HG02763 (cell line): ENCODE measurements at regions not wholly inside any gene's neighbourhood (a gene's known extent, or its start where the extent isn't known, plus 50 kb on each side); places are given as distances from the start of the nearest gene placed in this dataset.
"Not testable (repeated sequence)": the region's sequence is repeated elsewhere in the genome, so short reads cannot be mapped to it uniquely, and the experiment has no call there.

ENCODE experiments used
- ATAC-seq: cut with Tn5 transposase; IDR thresholded peaks from one replicate; pipeline ENCODE4 v1.9.1; 2021; ENCODE audit warnings: mild to moderate bottlenecking, moderate library complexity; ENCODE audit not compliant: unreplicated experiment

GRCh38 chr21:27528697-27529096 lies 561.8 kb upstream of the ADAMTS5 start:
- ATAC-seq = no peak

- no peak for ATAC-seq
Measured at GRCh38 chr21:27526451-27526850, 559.6 kb upstream of the ADAMTS5 start.

DNA sequence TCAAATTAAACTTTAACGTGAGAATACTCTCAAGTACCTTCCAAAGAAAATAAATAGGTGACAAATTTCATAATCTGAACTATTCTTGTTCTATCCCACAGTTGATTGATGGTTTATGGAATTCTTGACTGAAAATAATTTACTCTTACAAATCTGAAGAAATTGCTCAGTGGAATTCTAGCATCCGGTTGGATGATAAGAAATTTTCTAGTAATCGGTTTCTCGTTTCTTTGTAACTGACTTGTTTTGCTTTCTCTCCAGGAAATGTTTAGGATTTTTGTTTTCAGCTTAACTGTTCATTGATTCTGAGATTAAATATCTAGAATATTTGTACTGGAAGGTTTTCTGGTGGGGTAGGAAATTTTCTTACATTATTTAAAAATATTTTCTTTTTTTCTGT lies 558.9 kb upstream of the ADAMTS5 start:
- ATAC-seq = no peak

- ATAC-seq = no peak
Measured at GRCh38 chr21:27519361-27519760, 552.5 kb upstream of the ADAMTS5 start.

GRCh38 chr21:27517177-27517576 lies 550.3 kb upstream of the ADAMTS5 start:
- not testable (repeated sequence) for ATAC-seq

DNA sequence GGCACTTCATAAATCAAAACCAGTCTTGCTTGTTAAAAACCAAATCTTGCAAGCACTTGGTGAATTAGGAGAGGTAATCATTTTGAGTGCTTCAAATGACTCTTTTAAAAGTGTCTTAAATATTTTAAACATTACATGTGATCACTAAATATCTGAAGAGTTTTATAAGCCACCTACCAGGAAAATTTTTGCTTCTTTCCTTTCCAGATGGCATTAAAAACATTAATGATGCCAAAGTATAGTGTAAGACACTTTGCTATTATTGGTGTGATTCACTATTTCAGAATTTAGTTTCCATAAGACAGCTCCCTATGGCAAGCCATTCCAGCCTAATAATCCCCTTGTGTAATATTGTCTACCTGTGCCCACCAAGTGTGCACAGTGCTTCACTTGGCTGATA lies 548.8 kb upstream of the ADAMTS5 start:
- no peak for ATAC-seq

GRCh38 chr21:27513825-27514224 lies 546.9 kb upstream of the ADAMTS5 start:
- ATAC-seq = no peak

- ATAC-seq = no peak
Measured at GRCh38 chr21:27513016-27513415, 546.1 kb upstream of the ADAMTS5 start.

GRCh38 chr21:27511233-27511632 lies 544.3 kb upstream of the ADAMTS5 start:
- ATAC-seq = no peak

GRCh38 chr21:27507695-27508094 lies 540.8 kb upstream of the ADAMTS5 start:
- no peak for ATAC-seq

- ATAC-seq = no peak
Measured at GRCh38 chr21:27505516-27505915, 538.6 kb upstream of the ADAMTS5 start.

- no peak for ATAC-seq
Measured at GRCh38 chr21:27502801-27503200, 535.9 kb upstream of the ADAMTS5 start.

GRCh38 chr21:27498025-27498424 lies 531.1 kb upstream of the ADAMTS5 start:
- ATAC-seq = no peak

GRCh38 chr21:27495836-27496235 lies 528.9 kb upstream of the ADAMTS5 start:
- ATAC-seq = no peak

DNA sequence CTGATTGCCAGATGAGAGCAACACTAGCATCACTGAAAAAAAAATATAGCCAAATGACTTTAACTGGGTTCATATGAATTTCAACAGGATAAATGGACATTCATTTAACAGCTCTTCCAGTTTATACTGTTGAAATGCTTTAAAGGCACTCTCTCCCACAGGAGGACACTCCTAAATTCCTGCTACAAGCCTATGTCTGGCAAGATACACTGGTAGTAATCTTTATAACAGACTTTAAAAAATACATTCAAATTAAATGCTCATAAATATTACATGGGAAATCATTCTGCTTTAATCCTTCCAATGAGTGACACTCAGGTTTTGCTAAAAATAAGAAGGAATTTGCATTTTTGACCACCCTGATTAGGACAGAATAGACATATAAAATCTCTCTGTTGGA lies 526.7 kb upstream of the ADAMTS5 start:
- no peak for ATAC-seq

DNA sequence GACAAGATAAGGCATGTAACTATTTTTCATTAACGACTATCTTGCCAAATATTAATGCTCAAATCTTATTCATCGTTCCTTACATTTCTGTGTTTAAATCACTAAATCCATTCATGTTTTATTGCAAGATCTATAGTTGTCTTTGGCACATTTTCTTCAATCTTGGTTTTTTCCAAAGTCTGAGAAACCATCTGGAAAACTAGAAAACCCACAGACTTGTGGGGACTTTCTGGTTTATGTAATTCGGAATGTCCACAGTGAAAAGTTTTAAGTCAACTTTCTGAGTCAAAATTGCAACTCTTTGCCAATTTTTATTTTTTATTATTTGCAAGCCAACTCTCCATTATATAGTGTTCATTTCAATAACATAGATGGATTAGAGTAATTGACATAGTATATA lies 520.8 kb upstream of the ADAMTS5 start:
- ATAC-seq = no peak

DNA sequence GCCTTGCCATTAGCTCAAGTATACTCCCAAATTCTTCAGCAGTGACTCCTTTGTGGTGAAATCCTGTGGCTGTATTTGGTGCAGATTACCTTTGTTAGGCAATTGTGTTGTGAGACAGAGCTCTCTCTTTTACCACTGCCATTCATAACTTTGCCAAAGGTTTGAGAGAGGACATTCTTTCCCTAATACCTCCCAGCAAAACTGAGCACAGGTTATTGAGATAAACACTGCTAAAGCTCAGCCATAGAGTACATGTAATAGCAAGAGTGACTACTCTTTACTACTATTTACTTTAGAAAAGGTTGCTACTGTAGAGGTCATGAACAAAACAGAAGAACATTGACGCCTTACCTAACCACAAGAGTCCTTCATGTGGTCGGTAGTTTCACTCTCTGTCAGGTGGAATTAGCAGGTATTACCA lies 514.0 kb upstream of the ADAMTS5 start:
- ATAC-seq = no peak

- no peak for ATAC-seq
Measured at GRCh38 chr21:27477296-27477695, 510.4 kb upstream of the ADAMTS5 start.

DNA sequence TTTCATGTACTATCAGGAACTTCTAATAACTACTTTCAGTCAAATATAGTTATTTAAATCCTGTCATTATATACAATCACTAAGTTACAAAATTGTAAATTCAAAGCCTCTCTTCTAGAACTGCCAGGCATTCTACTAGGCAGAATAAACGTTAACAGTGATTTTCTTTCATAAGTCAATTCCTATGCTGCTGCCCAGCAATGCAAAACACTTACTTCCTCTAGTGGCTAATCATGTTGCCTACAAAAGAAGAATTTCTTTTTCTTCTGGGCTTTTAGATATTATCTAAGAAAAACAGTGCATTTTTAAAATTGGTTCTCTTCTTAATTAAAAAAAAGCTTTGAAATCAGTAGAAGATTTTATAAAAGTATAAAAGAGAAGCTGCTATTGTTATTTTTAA lies 509.8 kb upstream of the ADAMTS5 start:
- ATAC-seq = no peak

- ATAC-seq = no peak
Measured at GRCh38 chr21:27475363-27475955, 508.6 kb upstream of the ADAMTS5 start.

- no peak for ATAC-seq
Measured at GRCh38 chr21:27467366-27467765, 500.5 kb upstream of the ADAMTS5 start.

DNA sequence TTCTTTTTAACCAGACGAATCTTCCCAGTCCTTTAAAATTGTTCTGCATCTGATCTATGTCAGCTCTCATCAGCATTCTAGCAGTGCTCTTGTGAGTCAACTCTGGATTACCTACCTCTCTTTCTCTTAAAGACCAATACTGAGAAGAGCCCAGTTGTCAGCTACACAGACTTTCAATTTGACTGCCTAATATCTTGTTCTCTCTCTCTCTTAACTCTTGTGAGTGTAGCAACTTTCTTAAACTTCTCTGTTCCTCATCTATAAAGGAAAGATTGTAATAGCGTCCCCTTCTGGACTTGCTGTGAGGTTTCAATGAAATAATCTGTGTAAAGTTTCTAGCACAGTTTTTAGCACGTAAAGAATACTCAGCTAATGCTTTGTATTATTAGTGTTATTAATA lies 499.3 kb upstream of the ADAMTS5 start:
- no peak for ATAC-seq

DNA sequence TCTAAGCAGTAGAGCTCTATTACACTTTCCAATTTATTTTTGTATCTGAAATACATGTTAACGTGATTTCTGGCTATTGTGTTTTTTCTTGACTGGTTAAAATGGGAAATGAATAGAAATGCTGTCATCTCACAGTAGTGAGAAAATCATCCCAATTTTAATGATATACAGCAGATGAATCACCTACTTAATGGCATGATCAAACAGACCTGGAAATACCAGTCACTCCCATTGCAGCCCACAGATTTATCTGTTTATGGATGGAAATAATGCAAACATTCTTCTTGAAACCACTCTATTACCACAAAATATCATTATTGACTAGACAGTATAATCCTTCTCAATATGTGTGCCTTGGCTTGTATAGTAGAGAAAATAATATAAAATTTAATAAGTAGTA lies 497.8 kb upstream of the ADAMTS5 start:
- no peak for ATAC-seq
